ENCODE measurements at regions not wholly inside any gene's neighbourhood (a gene's known extent, or its start where the extent isn't known, plus 50 kb on each side); places are given as distances from the start of the nearest gene placed in this dataset.

- H3K27me3 ChIP-seq = no peaks in the 10 kb centered on the region
- no peak overlapping the region for H3K4me3 ChIP-seq
- no peaks in the 10 kb centered on the region for H3K36me3 ChIP-seq
- no peak overlapping the region for H3K27ac ChIP-seq
- no peak for DNase-seq (ENCODE audit: low spot score)
- no peaks in the 10 kb centered on the region for H3K4me1 ChIP-seq
- Mint-ChIP-seq H3K27ac (no peak overlapping the region), H3K4me1 (peaks cover 3% of the 10 kb centered on the region), H3K9me3 (no peaks in the 10 kb centered on the region), H3K27me3 (ENCODE audit: insufficient read depth, low read depth) (no peaks in the 10 kb centered on the region), H3K4me3 (no peak overlapping the region), H3K36me3 (no peaks in the 10 kb centered on the region)
- H3K4me2 ChIP-seq = no peak overlapping the region
- H3K79me2 ChIP-seq (ENCODE audit: low read depth) = no peaks in the 10 kb centered on the region
- no peak overlapping the region for H3K9ac ChIP-seq
- no peaks in the 10 kb centered on the region for H4K20me1 ChIP-seq (ENCODE audit: low read depth)
- TF ChIP-seq EZH2 (IDR thresholded peaks at IDR 0.05) = no peak
- no peak for TF ChIP-seq CTCF (IDR thresholded peaks at IDR 0.05)
- no peak for TF ChIP-seq EZH2phosphoT487 (IDR thresholded peaks at IDR 0.05)
- H2AFZ ChIP-seq (replicated peaks) = no peak overlapping the region
- H3K9me3 ChIP-seq (ENCODE audit: low read depth) = no peaks in the 10 kb centered on the region
- no peaks in the 10 kb centered on the region for H3F3A ChIP-seq (ENCODE audit: low read depth)
Observed at GRCh38 chr1:55827350-55827749, 612.2 kb upstream of the USP24 start.

DNA sequence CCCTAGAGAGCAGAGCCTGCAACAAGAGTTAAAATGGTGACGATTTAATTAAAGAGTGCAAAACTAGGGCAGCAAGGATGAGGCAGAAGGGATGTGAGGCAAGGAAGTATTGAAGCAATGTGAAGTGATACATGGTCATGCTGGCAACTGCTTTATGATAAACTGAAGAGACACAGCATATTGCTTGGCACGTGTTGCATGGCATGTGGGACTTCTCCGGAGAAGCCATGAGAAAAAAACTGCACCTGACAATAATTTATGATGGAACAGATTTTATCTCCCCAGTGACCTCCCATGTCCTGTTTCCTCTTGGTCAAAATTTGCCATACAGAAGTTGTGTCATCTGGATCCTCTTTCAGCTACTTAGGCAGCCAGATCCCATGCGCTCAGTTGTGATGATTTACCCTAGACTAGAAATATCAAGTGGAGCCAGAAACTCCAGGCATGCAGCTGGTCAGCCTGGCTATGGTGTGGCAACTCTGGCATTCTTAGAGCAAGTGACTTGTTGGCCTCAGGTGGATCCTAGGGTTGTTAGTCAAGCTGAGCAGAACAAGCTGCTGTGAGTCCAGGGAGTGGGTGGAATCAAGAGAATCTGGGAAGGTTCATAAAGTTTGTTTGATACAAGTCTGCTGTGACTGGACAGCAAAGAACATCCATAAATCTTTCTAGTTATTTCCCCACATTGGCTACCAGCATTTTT, 611.4 kb upstream of the USP24 start:
- no peaks in the 10 kb centered on the region for H3K9me3 Mint-ChIP-seq
- Histone ChIP-seq H3K79me2 (ENCODE audit: low read depth) (no peaks in the 10 kb centered on the region), H3K9me3 (ENCODE audit: low read depth) (no peaks in the 10 kb centered on the region), H3K4me2 (no peak overlapping the region), H3K36me3 (no peaks in the 10 kb centered on the region), H3K4me3 (no peak overlapping the region), H3K4me1 (no peaks in the 10 kb centered on the region), H3K9ac (no peak overlapping the region), H4K20me1 (ENCODE audit: low read depth) (no peaks in the 10 kb centered on the region), H3K27ac (no peak overlapping the region), H3F3A (ENCODE audit: low read depth) (no peaks in the 10 kb centered on the region), H3K27me3 (no peaks in the 10 kb centered on the region), H2AFZ (replicated peaks) (no peak overlapping the region)
- no peak overlapping the region for H3K27ac Mint-ChIP-seq
- TF ChIP-seq EZH2phosphoT487 (IDR thresholded peaks at IDR 0.05) (no peak), CTCF (IDR thresholded peaks at IDR 0.05) (no peak), EZH2 (IDR thresholded peaks at IDR 0.05) (no peak)
- no peak for DNase-seq (ENCODE audit: low spot score)
- no peaks in the 10 kb centered on the region for H3K36me3 Mint-ChIP-seq
- no peaks in the 10 kb centered on the region for H3K27me3 Mint-ChIP-seq (ENCODE audit: insufficient read depth, low read depth)
- H3K4me1 Mint-ChIP-seq = peaks cover 3% of the 10 kb centered on the region
- H3K4me3 Mint-ChIP-seq = no peak overlapping the region

GRCh38 chr1:55825461-55825860, 610.3 kb upstream of the USP24 start:
- Histone ChIP-seq H3K27me3 (no peaks in the 10 kb centered on the region), H3F3A (ENCODE audit: low read depth) (no peaks in the 10 kb centered on the region), H3K27ac (no peak overlapping the region), H3K36me3 (no peaks in the 10 kb centered on the region), H4K20me1 (ENCODE audit: low read depth) (no peaks in the 10 kb centered on the region), H3K4me3 (no peak overlapping the region), H3K79me2 (ENCODE audit: low read depth) (no peaks in the 10 kb centered on the region), H3K4me2 (no peak overlapping the region), H3K4me1 (no peaks in the 10 kb centered on the region), H3K9ac (no peak overlapping the region), H3K9me3 (ENCODE audit: low read depth) (no peaks in the 10 kb centered on the region), H2AFZ (replicated peaks) (no peak overlapping the region)
- Mint-ChIP-seq H3K9me3 (no peaks in the 10 kb centered on the region), H3K27me3 (ENCODE audit: insufficient read depth, low read depth) (no peaks in the 10 kb centered on the region), H3K4me1 (peaks cover 3% of the 10 kb centered on the region), H3K4me3 (no peak overlapping the region), H3K36me3 (no peaks in the 10 kb centered on the region), H3K27ac (no peak overlapping the region)
- TF ChIP-seq CTCF (IDR thresholded peaks at IDR 0.05) (no peak), EZH2phosphoT487 (IDR thresholded peaks at IDR 0.05) (no peak), EZH2 (IDR thresholded peaks at IDR 0.05) (no peak)
- DNase-seq (ENCODE audit: low spot score) = no peak

Data from neural progenitor cell (in vitro differentiated cells).